Thoracic aorta (tissue), 2 donors: ENCODE measurements at regions not wholly inside any gene's neighbourhood (a gene's known extent, or its start where the extent isn't known, plus 50 kb on each side); places are given as distances from the start of the nearest gene placed in this dataset.

Source experiments
- ATAC-seq: fragments of 150-250 bp; one replicate; pipeline ENCODE4 v1.8.0; 2017; ENCODE audit warnings: low read depth; ENCODE audit not compliant: insufficient number of reproducible peaks, low FRiP score
- DNase-seq: peaks from one replicate; pipeline ENCODE4 v3.0.0-alpha.2; 2020; ENCODE audit warnings: low spot score
- H3K27ac ChIP-seq, 2 donors: fragments of 200-600 bp; sonication (generic); 1 replicate in 1 of 2; 2 replicates in 1 of 2; pipeline ENCODE4 v1.5.1; 2016; ENCODE audit warnings: mild to moderate bottlenecking in 2 of 2, moderate library complexity in 2 of 2
- H3K27me3 ChIP-seq: fragments of 200-600 bp; sonication (generic); replicated peaks from 2 replicates; pipeline ENCODE4 v1.6.0; 2016; ENCODE audit warnings: mild to moderate bottlenecking; ENCODE audit not compliant: insufficient read depth
- H3K36me3 ChIP-seq: fragments of 200-600 bp; sonication (generic); one replicate; pipeline ENCODE4 v1.5.1; 2016
- H3K4me1 ChIP-seq, 2 donors: fragments of 200-600 bp; sonication (generic); 1 replicate in 1 of 2; 2 replicates in 1 of 2; pipeline versions ENCODE4 v1.5.1 to v1.6.0; 2016; ENCODE audit warnings: low read depth in 2 of 2, mild to moderate bottlenecking in 1 of 2; ENCODE audit not compliant: control insufficient read depth in 1 of 2
- H3K4me3 ChIP-seq: fragments of 200-600 bp; sonication (generic); 2 replicates; pipeline ENCODE4 v1.5.1; 2016; ENCODE audit warnings: mild to moderate bottlenecking
- H3K9me3 ChIP-seq: fragments of 200-600 bp; sonication (generic); 2 replicates; pipeline ENCODE4 v1.5.1; 2016
- TF ChIP-seq, protein P1 (sequence below): fragments of 200-600 bp; sonication (generic); IDR thresholded peaks from one replicate; pipeline ENCODE4 v1.5.1; 2019; ENCODE audit warnings: antibody characterized with exemption

DNA sequence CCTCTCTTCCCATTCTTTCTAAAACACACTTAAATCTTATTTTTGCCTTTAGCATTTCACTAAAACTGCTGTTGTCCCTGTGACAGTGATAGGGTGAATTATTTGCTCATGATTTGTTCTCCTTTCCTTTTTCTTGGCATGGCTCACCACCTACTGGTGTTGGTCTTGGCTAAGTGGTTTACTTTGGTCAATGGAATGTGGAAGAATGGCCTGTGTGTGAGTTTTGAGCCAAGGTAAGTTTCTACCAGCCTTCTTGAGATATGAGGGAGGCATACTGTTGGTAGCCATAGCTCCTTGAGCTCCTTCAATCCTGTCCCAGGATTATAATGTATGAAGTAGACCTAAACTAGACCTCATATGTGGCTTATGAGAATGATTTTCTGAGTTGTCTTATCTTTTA lies 506.3 kb upstream of the RAG2 start:
- no peaks in the 10 kb centered on the region for H3K4me1 ChIP-seq
- H3K4me3 ChIP-seq, result no peak overlapping the region
- H3K27me3 ChIP-seq, result no peaks in the 10 kb centered on the region
- DNase-seq (no peak), ATAC-seq (no peak)
- no peaks in the 10 kb centered on the region for H3K9me3 ChIP-seq
- TF ChIP-seq, protein P1, sequence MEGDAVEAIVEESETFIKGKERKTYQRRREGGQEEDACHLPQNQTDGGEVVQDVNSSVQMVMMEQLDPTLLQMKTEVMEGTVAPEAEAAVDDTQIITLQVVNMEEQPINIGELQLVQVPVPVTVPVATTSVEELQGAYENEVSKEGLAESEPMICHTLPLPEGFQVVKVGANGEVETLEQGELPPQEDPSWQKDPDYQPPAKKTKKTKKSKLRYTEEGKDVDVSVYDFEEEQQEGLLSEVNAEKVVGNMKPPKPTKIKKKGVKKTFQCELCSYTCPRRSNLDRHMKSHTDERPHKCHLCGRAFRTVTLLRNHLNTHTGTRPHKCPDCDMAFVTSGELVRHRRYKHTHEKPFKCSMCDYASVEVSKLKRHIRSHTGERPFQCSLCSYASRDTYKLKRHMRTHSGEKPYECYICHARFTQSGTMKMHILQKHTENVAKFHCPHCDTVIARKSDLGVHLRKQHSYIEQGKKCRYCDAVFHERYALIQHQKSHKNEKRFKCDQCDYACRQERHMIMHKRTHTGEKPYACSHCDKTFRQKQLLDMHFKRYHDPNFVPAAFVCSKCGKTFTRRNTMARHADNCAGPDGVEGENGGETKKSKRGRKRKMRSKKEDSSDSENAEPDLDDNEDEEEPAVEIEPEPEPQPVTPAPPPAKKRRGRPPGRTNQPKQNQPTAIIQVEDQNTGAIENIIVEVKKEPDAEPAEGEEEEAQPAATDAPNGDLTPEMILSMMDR, result no peak
- no peak overlapping the region for H3K27ac ChIP-seq
- H3K36me3 ChIP-seq, result no peaks in the 10 kb centered on the region

DNA sequence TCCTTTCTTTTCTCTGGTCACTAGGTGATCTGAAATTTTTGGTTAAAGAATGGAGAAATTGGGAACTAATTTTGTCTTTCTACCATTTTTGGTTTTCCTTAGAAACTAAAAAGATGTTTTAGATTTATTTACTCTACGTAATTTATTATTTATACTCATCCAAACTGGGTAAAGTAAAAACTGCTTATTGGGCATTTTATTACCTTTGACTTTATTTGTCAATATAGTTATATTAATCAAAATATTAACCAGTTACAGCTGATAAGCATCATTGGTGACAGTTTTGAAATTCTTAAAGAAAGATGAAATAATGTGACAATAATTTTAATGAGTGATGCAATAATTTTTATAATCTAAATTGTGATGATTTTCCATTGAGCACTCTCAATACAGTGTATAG lies 502.0 kb upstream of the RAG2 start:
- H3K36me3 ChIP-seq, result no peaks in the 10 kb centered on the region
- no peak overlapping the region for H3K27ac ChIP-seq
- H3K4me1 ChIP-seq, result no peaks in the 10 kb centered on the region
- TF ChIP-seq, protein P1, result no peak
- H3K27me3 ChIP-seq, result no peaks in the 10 kb centered on the region
- no peak for DNase-seq
- ATAC-seq, result no peak
- no peak overlapping the region for H3K4me3 ChIP-seq
- H3K9me3 ChIP-seq, result no peaks in the 10 kb centered on the region

DNA sequence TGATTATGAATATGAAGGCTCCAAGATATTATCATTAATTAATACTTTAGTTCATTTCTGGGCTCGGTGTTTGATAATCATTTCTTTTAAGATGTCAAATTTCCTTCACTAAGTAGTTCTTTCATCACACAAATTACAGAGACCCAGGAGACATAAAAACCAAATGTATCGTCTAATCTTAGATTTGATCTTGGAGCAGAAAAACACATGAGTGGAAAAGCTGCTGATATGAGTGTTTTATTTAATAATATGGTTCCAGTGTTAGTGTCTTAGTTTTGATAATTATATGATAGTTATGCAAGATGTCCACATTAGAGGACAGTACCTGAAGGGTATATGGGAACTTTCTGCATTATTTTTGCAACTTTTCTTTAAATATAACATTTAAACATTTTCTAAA lies 494.5 kb upstream of the RAG2 start:
- Histone ChIP-seq H3K27me3 (no peaks in the 10 kb centered on the region), H3K4me3 (no peak overlapping the region), H3K9me3 (no peaks in the 10 kb centered on the region), H3K27ac (no peak overlapping the region), H3K36me3 (no peaks in the 10 kb centered on the region), H3K4me1 (no peaks in the 10 kb centered on the region)
- DNase-seq (no peak), ATAC-seq (no peak)
- TF ChIP-seq, protein P1, result no peak

DNA sequence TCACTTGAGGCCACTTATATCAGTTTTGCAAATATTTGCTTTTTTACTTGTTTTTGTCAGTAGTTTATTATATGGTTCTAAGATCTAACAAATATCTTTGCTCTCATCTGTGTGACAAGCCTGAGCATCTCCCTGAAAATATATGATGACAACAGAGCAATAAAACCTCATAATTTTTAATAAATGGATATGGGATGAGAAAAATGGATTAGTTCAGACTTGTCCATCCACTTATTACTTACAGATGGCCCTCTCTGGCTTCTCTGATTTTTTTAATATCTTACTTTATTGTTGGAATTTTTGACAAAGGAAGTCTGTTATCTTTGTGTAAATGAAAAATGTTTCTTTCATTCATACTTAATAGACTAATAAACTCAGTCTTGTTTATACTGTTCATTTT lies 491.4 kb upstream of the RAG2 start:
- DNase-seq (no peak), ATAC-seq (no peak)
- H3K9me3 ChIP-seq, result no peaks in the 10 kb centered on the region
- no peak overlapping the region for H3K4me3 ChIP-seq
- H3K36me3 ChIP-seq, result no peaks in the 10 kb centered on the region
- TF ChIP-seq, protein P1, result no peak
- no peaks in the 10 kb centered on the region for H3K4me1 ChIP-seq
- H3K27me3 ChIP-seq, result no peaks in the 10 kb centered on the region
- no peak overlapping the region for H3K27ac ChIP-seq

DNA sequence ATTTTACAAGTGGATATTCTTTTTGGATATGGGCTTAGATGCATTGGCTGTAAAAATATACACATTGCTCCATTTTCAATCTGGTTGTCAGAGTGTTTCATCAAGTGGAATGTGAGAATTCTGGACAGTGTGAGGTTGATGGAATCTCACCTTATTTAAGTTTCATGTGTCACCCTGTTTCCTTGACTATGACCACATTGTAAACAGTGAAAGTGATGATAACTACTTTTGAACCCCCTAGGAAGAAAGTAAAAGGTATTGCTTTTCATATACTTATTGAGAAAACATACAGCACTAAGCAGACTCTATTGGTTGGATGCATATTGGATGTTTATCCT lies 490.5 kb upstream of the RAG2 start:
- Histone ChIP-seq H3K4me1 (no peaks in the 10 kb centered on the region), H3K9me3 (no peaks in the 10 kb centered on the region), H3K27me3 (no peaks in the 10 kb centered on the region), H3K4me3 (no peak overlapping the region), H3K27ac (no peak overlapping the region), H3K36me3 (no peaks in the 10 kb centered on the region)
- DNase-seq (no peak), ATAC-seq (no peak)
- TF ChIP-seq, protein P1, result no peak
